NOMO-1 treated with DMSO at 0.1 percent for 48 hours (cell line): ENCODE measurements at regions not wholly inside any gene's neighbourhood (a gene's known extent, or its start where the extent isn't known, plus 50 kb on each side); places are given as distances from the start of the nearest gene placed in this dataset.

Experiments
- DNase-seq: peaks from one replicate; lab custom pipeline; 2025; ENCODE audit not compliant: unreplicated experiment; lab: John Stamatoyannopoulos, UW

DNA sequence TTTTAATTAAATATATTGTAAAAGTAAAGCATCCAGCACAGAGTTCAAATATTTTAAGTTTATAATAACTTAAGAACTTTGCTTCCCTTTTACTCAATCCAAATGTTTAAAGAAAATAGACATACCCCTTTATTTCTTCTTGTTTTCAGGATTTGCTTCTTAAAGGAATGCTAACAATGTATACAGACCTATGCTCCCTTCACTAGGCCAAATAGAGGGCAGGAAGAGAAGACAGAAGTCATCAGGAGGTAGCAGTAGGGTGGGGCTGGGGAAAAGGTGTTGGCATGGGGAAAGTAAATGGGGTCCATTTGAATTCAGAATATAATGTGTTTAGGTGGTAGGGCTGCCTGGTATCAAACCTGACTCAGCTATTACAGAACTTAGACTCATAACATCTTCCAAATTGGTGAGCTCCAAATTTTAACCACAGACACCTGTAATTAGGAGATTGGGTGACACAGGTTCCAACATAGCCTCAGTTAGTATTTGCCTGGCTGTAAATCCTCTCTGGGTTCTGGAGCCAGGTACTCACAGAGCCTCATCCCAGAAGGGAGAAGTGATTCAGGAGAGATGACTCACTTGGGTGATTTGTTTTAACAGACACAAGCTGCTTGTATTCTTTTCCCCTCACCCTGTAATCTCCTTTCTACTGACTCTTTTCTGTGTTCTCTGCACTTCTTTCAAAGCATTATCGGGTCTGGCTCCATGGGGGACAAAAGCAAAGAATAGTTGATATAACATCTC lies 60.1 kb upstream of the DUSP10 start:
- DNase-seq = no peak

DNA sequence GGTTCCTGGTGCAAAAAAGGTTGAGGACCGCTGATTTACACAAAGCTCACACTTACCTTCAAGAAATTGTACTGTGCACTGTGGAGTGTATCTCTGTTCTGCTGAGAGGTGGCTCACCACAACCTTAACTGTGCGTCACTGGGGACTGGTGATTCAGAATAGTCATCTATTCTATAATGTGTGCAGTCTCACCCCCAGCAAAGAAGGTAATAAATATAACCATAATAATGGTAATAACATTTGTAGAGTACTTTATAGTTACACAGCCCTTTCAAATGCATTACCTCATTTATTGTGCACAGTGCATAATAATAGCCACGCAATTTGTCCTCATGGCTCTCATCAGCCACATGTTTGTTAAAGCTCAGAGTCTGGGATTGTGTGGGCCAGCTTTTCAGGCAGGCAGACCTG lies 59.4 kb upstream of the DUSP10 start:
- DNase-seq = no peak

DNA sequence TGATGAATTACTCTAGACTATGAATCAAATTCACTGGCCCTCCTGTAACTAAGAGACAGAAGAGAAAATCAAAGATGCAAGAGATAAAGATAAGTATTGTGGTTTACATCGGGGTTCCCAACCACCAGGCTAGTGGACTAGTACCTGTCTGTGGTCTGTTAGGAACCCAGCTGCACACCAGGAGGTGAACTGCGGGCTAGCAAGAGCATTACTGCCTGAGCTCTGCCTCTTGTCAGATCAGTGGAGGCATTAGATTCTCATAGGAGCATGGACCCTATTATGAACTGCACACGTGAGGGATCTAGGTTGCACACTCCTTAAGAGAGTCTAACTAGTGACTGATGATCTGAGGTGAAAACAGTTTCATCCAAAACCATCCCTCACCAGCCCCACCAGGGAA lies 58.9 kb upstream of the DUSP10 start:
- DNase-seq = no peak

- no peak for DNase-seq
Measured at GRCh38 chr1:221797506-221797905, 55.6 kb upstream of the DUSP10 start.

GRCh38 chr1:221796700-221797099 lies 54.8 kb upstream of the DUSP10 start:
- no peak for DNase-seq

DNA sequence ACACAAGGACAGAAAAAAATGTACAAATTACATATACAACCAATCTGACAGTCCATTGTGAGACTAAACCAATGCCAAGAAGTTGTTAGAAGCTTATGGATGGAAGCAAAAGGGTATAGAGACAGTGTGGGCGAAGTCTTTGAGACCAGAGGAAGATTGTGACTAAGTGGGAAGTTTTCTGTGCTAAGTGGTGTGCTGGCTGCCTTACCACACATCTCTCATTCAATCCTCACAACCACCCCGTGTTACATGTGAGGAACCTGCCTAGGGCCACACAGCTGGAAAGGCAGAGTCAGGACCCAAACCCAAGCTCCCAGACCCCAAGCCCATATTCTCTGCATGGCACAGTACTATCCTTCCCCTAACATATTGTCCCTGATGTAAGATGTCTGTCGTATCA lies 53.5 kb upstream of the DUSP10 start:
- no peak for DNase-seq

DNA sequence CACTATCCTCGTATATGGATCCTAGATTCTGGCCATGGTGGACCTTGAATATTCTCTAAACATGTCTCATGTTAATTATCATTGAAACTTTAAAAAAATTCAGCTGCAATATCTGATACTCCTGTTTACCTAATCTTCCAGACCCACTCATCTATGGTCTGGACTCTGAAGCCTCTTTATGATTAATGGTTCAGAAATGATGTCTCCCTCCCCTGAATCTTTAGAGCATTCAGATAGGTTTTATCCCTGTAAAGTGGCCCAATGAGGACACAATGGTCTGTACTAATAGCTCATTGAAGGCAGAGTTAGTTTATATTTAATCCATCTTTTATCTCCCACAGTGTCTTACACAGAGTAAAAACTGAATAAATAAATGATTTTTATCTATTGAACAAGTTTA lies 53.0 kb upstream of the DUSP10 start:
- no peak for DNase-seq

GRCh38 chr1:221794079-221794670 lies 52.3 kb upstream of the DUSP10 start:
- peak; percentile 69 for DNase-seq

DNA sequence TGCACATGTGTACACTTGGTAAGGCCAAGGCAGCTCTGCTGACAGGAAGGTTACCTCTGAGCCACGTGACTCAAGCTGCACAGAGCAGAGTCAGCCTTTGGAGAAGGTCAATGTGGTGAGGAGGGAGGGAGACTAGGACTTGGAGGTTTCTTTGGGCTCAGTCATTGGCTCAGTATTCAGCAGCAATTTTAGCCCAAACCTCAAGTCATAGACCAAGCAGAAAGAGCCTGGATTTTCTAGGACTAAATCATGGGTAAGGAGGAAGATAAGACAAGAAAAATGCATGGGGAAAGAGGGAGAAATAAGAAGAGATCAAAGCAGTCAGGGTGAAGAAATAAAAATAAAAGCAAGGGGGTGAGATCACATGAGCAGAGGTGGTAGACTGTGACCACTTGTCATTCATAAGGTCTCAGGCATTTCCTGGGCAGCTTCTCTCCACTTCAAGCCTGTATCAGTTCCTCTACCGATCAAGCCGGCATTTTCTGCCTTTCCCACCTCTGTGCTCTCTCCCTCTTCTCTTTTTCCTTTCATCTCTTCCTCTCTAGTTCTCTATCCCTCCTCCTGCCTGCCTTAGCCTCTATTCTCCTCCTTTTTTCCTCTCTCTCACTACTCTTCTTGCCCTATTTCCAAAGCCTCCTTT lies 51.7 kb upstream of the DUSP10 start:
- DNase-seq = peak; percentile 39

- DNase-seq = no peak
Measured at GRCh38 chr1:221791846-221792245, 50.0 kb upstream of the DUSP10 start.
